Neutrophil (primary cell): ENCODE measurements at regions not wholly inside any gene's neighbourhood (a gene's known extent, or its start where the extent isn't known, plus 50 kb on each side); places are given as distances from the start of the nearest gene placed in this dataset.

Experiments
- H3K27ac ChIP-seq: fragments of 200-600 bp; sonication (generic); 2 replicates; pipeline ENCODE4 v1.5.1; 2016; ENCODE audit warnings: mild to moderate bottlenecking, moderate library complexity
- H3K27me3 ChIP-seq: fragments of 200-600 bp; sonication (generic); 2 replicates; pipeline ENCODE4 v1.6.0; 2016; ENCODE audit warnings: mild to moderate bottlenecking
- H3K36me3 ChIP-seq: fragments of 200-600 bp; sonication (generic); 2 replicates; pipeline ENCODE4 v1.5.1; 2017
- H3K4me1 ChIP-seq, 2 experiments: fragments of 200-600 bp in 1 of 2; sonication (generic) in 1 of 2; 1 replicate in 1 of 2; 2 replicates in 1 of 2; pipeline versions ENCODE4 v1.5.1 to v1.6.1; 2013 to 2016; ENCODE audit warnings: low read depth in 1 of 2, low read length in 1 of 2, mild to moderate bottlenecking in 1 of 2, moderate library complexity in 1 of 2; ENCODE audit not compliant: control insufficient read depth in 1 of 2, insufficient read depth in 1 of 2
- H3K4me3 ChIP-seq, 2 experiments: fragments of 200-600 bp in 1 of 2; sonication (generic) in 1 of 2; 1 replicate in 1 of 2; 2 replicates in 1 of 2; pipeline ENCODE4 v1.5.1; 2013 to 2016; ENCODE audit warnings: low read depth in 1 of 2, low read length in 1 of 2, mild to moderate bottlenecking in 1 of 2, moderate library complexity in 1 of 2
- H3K9me3 ChIP-seq: fragments of 200-600 bp; sonication (generic); 2 replicates; pipeline ENCODE4 v1.5.1; 2016
- CTCF ChIP-seq: fragments of 200-600 bp; sonication (generic); IDR thresholded peaks from 2 replicates; pipeline ENCODE4 v1.5.1; 2016; ENCODE audit warnings: antibody characterized with exemption

DNA sequence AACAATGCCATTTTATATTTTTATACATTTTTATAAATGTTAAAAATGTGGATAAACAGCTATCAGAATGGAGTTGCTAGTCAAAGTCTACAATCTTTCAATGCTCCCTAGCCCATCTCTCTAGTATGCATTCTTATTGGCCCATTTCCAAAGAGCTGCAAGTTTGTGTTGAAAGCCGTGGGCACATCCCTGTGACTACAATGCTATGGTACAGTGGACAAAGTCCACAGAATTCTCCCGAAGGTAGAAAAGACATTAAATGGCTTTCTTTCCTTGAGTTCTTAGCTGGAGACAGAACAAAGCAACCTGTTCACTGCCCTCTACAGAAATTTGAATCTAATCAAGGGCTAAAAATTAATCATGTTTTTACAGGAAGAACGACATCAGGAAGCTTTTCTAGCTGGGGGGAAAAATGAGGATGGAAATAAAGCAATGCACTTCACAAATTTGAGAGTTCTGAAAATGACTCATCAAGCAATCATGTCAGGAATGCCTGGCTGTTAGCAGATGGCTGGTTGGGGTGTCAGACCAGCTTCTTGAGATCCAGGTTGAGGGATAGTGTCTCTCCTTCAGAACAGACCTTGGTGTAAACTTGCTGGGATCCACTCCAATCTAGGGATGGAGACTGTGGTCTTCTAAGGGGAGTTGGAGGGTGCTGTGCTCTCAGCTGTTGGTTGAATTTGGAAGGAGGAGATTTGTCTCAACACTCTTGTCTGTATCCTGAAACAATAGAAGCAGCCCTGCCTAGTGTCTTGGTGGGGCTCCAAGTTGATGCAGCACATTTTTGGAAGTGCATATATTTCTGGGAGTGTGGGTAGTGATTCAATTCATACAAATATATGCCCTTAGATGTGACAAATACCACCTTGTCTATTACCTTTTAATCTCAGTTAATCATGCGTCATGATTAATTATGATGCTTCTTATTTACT lies 143.4 kb upstream of the PHACTR1 start:
- TF ChIP-seq CTCF: no peak
- Histone ChIP-seq H3K36me3 (no peaks in the 10 kb centered on the region), H3K4me3 (no peak overlapping the region), H3K27ac (no peak overlapping the region), H3K9me3 (no peaks in the 10 kb centered on the region), H3K4me1 (no peaks in the 10 kb centered on the region), H3K27me3 (no peaks in the 10 kb centered on the region)

- Histone ChIP-seq H3K4me3 (no peak overlapping the region), H3K27me3 (no peaks in the 10 kb centered on the region), H3K27ac (no peak overlapping the region), H3K9me3 (no peaks in the 10 kb centered on the region), H3K4me1 (no peaks in the 10 kb centered on the region), H3K36me3 (no peaks in the 10 kb centered on the region)
- no peak for TF ChIP-seq CTCF
These were observed 140.6 kb upstream of the PHACTR1 start for GRCh38 chr6:12575961-12576360.

- H3K9me3 ChIP-seq: no peaks in the 10 kb centered on the region
- no peak for TF ChIP-seq CTCF
- H3K27ac ChIP-seq: no peak overlapping the region
- H3K4me1 ChIP-seq: no peaks in the 10 kb centered on the region
- H3K4me3 ChIP-seq: no peak overlapping the region
- no peaks in the 10 kb centered on the region for H3K27me3 ChIP-seq
- H3K36me3 ChIP-seq: no peaks in the 10 kb centered on the region
These were observed 140.2 kb upstream of the PHACTR1 start for GRCh38 chr6:12576389-12576788.

DNA sequence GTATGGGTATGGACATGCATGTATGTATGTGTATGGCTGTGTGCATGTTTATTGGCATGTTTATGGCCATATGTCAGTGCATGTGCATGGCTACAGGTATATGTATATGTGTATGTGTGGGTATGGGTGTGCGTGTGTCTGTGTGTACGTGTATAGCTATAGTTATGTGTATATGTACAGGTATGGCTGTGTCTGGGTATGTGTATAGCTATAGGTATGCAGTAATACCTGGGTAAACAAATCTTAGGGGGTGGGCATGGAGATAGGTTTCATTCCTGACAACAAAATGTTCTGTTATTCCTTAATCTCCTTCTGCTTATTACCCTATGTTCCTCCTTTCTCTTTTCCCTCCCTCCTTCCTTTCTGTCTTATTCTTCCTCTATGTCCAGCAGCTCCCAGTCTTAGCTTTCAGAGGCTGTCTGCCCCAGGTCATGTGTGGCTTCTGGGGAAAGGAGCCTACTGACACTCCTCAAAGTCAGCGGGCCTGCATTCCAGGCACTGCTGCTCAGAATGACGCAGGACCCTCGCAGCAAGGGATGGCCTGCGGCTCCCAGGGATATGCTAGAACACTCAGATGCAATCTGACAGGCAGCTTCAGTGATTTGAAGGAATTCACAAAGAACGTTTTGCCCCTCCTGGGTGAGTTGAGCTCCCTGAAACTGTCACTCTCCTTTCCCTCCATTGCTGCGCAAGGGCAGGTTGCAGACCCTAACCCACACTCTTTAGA lies 139.3 kb upstream of the PHACTR1 start:
- Histone ChIP-seq H3K27me3 (no peaks in the 10 kb centered on the region), H3K27ac (no peak overlapping the region), H3K9me3 (no peaks in the 10 kb centered on the region), H3K36me3 (no peaks in the 10 kb centered on the region), H3K4me3 (no peak overlapping the region), H3K4me1 (no peaks in the 10 kb centered on the region)
- TF ChIP-seq CTCF: no peak

GRCh38 chr6:12578097-12578496 lies 138.5 kb upstream of the PHACTR1 start:
- no peaks in the 10 kb centered on the region for H3K36me3 ChIP-seq
- H3K4me3 ChIP-seq: no peak overlapping the region
- no peaks in the 10 kb centered on the region for H3K4me1 ChIP-seq
- no peak overlapping the region for H3K27ac ChIP-seq
- no peaks in the 10 kb centered on the region for H3K27me3 ChIP-seq
- TF ChIP-seq CTCF: no peak
- no peaks in the 10 kb centered on the region for H3K9me3 ChIP-seq
